SK-N-SH treated with all-trans-retinoic acid at 6 μM for 48 hours (cell line): ENCODE measurements at regions not wholly inside any gene's neighbourhood (a gene's known extent, or its start where the extent isn't known, plus 50 kb on each side); places are given as distances from the start of the nearest gene placed in this dataset.

Experiments used
- ATAC-seq: fragments of 200-7000 bp; cut with Tn5 transposase; 3 replicates; pipeline ENCODE4 v1.9.1; 2020; ENCODE audit warnings: mild to moderate bottlenecking, moderate library complexity
- ARNTL ChIP-seq: fragments of 450-650 bp; formaldehyde crosslinking; IDR thresholded peaks from 2 replicates; pipeline ENCODE4 v1.5.0; 2020; ENCODE audit warnings: low read depth, mild to moderate bottlenecking, moderate library complexity, borderline replicate concordance
- BACH2 ChIP-seq: fragments of 250-450 bp; sonication (Bioruptor Pico); IDR thresholded peaks from 2 replicates; pipeline ENCODE4 v1.9.0; 2021; ENCODE audit warnings: mild to moderate bottlenecking, borderline replicate concordance
- CSDC2 ChIP-seq: fragments of 250-450 bp; sonication (Bioruptor Pico); IDR thresholded peaks from 2 replicates; pipeline ENCODE4 v1.5.0; 2020; ENCODE audit warnings: mild to moderate bottlenecking, moderate library complexity
- CSRNP3 ChIP-seq: fragments of 250-450 bp; sonication (Bioruptor Pico); IDR thresholded peaks from 2 replicates; pipeline ENCODE4 v1.5.1; 2021; ENCODE audit warnings: mild to moderate bottlenecking, moderate library complexity
- ESRRG ChIP-seq: fragments of 250-450 bp; sonication (Bioruptor Pico); IDR thresholded peaks from 2 replicates; pipeline ENCODE4 v1.6.1; 2021; ENCODE audit warnings: mild to moderate bottlenecking
- PATZ1 ChIP-seq: fragments of 250-450 bp; sonication (Bioruptor Pico); IDR thresholded peaks from 2 replicates; pipeline ENCODE4 v1.8.0; 2020; ENCODE audit warnings: mild to moderate bottlenecking, moderate library complexity, borderline replicate concordance
- POU6F1 ChIP-seq: fragments of 250-450 bp; sonication (Bioruptor Pico); IDR thresholded peaks from 2 replicates; pipeline ENCODE4 v1.8.0; 2021; ENCODE audit warnings: low read depth, mild to moderate bottlenecking, moderate library complexity, borderline replicate concordance
- PPARA ChIP-seq: fragments of 250-450 bp; sonication (Bioruptor Pico); IDR thresholded peaks from 2 replicates; pipeline ENCODE4 v1.5.0; 2020; ENCODE audit warnings: mild to moderate bottlenecking, borderline replicate concordance
- RARB ChIP-seq: fragments of 250-450 bp; sonication (Bioruptor Pico); IDR thresholded peaks from 2 replicates; pipeline ENCODE4 v1.8.0; 2021; ENCODE audit warnings: mild to moderate bottlenecking, moderate library complexity
- SNAI2 ChIP-seq: fragments of 250-450 bp; sonication (Bioruptor Pico); IDR thresholded peaks from 2 replicates; pipeline ENCODE4 v1.5.0; 2020; ENCODE audit warnings: mild to moderate bottlenecking, moderate library complexity
- TCF4 ChIP-seq: fragments of 250-450 bp; sonication (Bioruptor Pico); IDR thresholded peaks from 2 replicates; pipeline ENCODE4 v1.8.0; 2021; ENCODE audit warnings: mild to moderate bottlenecking, moderate library complexity, borderline replicate concordance
- TOX ChIP-seq: fragments of 250-450 bp; sonication (Bioruptor Pico); IDR thresholded peaks from 2 replicates; pipeline ENCODE4 v1.8.0; 2021; ENCODE audit warnings: mild to moderate bottlenecking, moderate library complexity, borderline replicate concordance
- ZC3H10 ChIP-seq: fragments of 250-450 bp; sonication (Bioruptor Pico); IDR thresholded peaks from 2 replicates; pipeline ENCODE4 v1.5.1; 2021; ENCODE audit warnings: mild to moderate bottlenecking, moderate library complexity
- ZFP3 ChIP-seq: fragments of 250-450 bp; sonication (Bioruptor Pico); IDR thresholded peaks from 2 replicates; pipeline ENCODE4 v1.5.0; 2020; ENCODE audit warnings: mild to moderate bottlenecking, moderate library complexity
- ZNF565 ChIP-seq: fragments of 450-650 bp; formaldehyde crosslinking; conservative IDR thresholded peaks from 2 replicates; pipeline ENCODE4 v1.5.0; 2020; ENCODE audit warnings: low read depth, mild to moderate bottlenecking, moderate library complexity
- ZNF70 ChIP-seq: fragments of 450-650 bp; formaldehyde crosslinking; IDR thresholded peaks from 2 replicates; pipeline ENCODE4 v1.5.0; 2020; ENCODE audit warnings: mild to moderate bottlenecking, moderate library complexity
- ZNF8 ChIP-seq: fragments of 450-650 bp; formaldehyde crosslinking; IDR thresholded peaks from 2 replicates; pipeline ENCODE4 v1.5.0; 2020; ENCODE audit warnings: mild to moderate bottlenecking, moderate library complexity
- TF ChIP-seq, protein P1 (sequence below): fragments of 250-450 bp; sonication (Bioruptor Pico); IDR thresholded peaks from 2 replicates; pipeline ENCODE4 v1.5.0; 2020; ENCODE audit warnings: mild to moderate bottlenecking, moderate library complexity

GRCh38 chr9:24624481-24624880 lies 78.8 kb upstream of the IZUMO3 start (continued):
- TF ChIP-seq, protein P1, sequence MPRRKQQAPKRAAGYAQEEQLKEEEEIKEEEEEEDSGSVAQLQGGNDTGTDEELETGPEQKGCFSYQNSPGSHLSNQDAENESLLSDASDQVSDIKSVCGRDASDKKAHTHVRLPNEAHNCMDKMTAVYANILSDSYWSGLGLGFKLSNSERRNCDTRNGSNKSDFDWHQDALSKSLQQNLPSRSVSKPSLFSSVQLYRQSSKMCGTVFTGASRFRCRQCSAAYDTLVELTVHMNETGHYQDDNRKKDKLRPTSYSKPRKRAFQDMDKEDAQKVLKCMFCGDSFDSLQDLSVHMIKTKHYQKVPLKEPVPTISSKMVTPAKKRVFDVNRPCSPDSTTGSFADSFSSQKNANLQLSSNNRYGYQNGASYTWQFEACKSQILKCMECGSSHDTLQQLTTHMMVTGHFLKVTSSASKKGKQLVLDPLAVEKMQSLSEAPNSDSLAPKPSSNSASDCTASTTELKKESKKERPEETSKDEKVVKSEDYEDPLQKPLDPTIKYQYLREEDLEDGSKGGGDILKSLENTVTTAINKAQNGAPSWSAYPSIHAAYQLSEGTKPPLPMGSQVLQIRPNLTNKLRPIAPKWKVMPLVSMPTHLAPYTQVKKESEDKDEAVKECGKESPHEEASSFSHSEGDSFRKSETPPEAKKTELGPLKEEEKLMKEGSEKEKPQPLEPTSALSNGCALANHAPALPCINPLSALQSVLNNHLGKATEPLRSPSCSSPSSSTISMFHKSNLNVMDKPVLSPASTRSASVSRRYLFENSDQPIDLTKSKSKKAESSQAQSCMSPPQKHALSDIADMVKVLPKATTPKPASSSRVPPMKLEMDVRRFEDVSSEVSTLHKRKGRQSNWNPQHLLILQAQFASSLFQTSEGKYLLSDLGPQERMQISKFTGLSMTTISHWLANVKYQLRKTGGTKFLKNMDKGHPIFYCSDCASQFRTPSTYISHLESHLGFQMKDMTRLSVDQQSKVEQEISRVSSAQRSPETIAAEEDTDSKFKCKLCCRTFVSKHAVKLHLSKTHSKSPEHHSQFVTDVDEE (CRISPR knock-in tag): no peak
- TF ChIP-seq BACH2 (CRISPR knock-in tag) (no peak), TCF4 (no peak), ZNF70 (CRISPR knock-in tag) (no peak)

- no peak for ATAC-seq
These were observed 75.0 kb upstream of the IZUMO3 start for GRCh38 chr9:24620741-24621140.

DNA sequence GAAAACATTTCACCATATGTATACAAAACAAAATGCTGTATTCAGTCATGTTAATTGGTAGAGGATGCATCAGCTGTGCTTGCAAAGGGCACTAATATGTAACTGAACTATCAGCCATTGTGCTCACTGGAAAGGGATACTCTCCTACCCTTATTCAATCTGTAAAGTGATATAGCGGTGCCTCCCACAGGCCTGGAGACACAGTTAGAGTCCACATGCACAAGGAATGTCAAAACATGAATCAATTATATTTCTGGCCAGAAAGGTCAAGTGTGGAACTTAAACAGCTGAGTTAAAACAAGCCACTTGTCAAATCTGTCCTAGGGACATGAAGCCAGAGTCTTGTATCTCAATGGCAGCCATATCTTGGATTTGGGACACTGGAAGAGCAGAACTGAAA lies 71.2 kb upstream of the IZUMO3 start:
- TF ChIP-seq, protein P1 (CRISPR knock-in tag): no peak
- TF ChIP-seq BACH2 (CRISPR knock-in tag) (no peak), PATZ1 (CRISPR knock-in tag) (no peak), ZNF565 (CRISPR knock-in tag) (no peak), CSDC2 (CRISPR knock-in tag) (no peak), PPARA (CRISPR knock-in tag) (no peak), ESRRG (no peak), ZNF8 (CRISPR knock-in tag) (no peak)
- TF ChIP-seq, all 23 proteins: peak for 0
- ATAC-seq: no peak

More at GRCh38 chr9:24620741-24621140, 75.0 kb upstream of the IZUMO3 start:
- TF ChIP-seq TCF4: no peak
- TF ChIP-seq ZC3H10 (CRISPR knock-in tag): no peak
- no peak for TF ChIP-seq RARB (CRISPR knock-in tag)
- no peak for TF ChIP-seq PPARA (CRISPR knock-in tag)

DNA sequence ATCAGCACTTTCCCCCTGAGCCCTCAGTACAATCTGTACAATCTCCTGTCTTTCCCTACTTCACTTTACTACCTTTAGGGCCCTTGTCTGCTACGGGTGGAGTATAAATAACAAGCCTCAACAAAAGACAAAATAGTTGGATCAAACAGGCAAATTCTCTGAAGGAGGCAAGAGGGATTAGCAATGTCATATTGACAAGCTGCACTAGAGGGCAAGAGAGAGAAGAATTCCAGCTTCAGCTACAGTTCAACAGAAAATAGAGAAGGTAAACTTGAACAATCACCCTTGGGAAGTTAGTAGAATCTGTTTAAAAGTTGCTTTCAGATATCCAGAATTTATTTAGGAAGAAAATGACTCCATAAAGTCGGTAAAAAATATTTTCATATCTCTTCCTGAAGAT lies 68.4 kb upstream of the IZUMO3 start:
- no peak for ATAC-seq
- TF ChIP-seq CSRNP3 (CRISPR knock-in tag): no peak
- TF ChIP-seq TOX (CRISPR knock-in tag): no peak
- no peak for TF ChIP-seq RARB (CRISPR knock-in tag)
- no peak for TF ChIP-seq SNAI2
- no peak for TF ChIP-seq ZFP3 (CRISPR knock-in tag)
- no peak for TF ChIP-seq BACH2 (CRISPR knock-in tag)
- TF ChIP-seq ZNF565 (CRISPR knock-in tag): no peak

GRCh38 chr9:24608599-24608998 lies 62.9 kb upstream of the IZUMO3 start:
- no peak for ATAC-seq
- TF ChIP-seq, protein P1 (CRISPR knock-in tag): no peak
- no peak for TF ChIP-seq POU6F1
- no peak for TF ChIP-seq ARNTL (CRISPR knock-in tag)
- no peak for TF ChIP-seq CSRNP3 (CRISPR knock-in tag)
- TF ChIP-seq ZNF565 (CRISPR knock-in tag): no peak
